Astrocyte of the hippocampus (primary cell): ENCODE measurements at regions not wholly inside any gene's neighbourhood (a gene's known extent, or its start where the extent isn't known, plus 50 kb on each side); places are given as distances from the start of the nearest gene placed in this dataset.

Experiments
- DNase-seq: peaks from one replicate; pipeline ENCODE4 v3.0.0; 2011; ENCODE audit warnings: low read depth, low spot score

DNA sequence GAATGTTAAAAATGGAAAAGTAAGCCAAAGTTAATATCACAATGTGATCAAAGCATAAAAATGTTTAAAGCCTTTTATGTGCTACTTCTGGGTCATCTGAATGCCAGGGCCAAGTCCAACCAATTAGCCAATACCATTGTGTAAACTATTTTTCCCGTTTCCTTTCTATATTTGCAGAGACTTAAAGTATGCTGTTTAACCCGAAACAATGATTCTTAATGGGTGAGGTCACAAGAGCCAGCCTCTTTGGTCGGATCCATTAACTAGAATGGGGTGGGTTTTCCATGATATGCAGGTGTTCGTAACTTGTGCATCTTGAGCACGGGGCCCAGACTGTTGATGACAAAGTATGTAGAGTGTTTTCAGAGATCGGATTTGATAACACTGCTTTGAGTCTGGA, 111.3 kb upstream of the IGFBP3 start:
- no peak for DNase-seq

DNA sequence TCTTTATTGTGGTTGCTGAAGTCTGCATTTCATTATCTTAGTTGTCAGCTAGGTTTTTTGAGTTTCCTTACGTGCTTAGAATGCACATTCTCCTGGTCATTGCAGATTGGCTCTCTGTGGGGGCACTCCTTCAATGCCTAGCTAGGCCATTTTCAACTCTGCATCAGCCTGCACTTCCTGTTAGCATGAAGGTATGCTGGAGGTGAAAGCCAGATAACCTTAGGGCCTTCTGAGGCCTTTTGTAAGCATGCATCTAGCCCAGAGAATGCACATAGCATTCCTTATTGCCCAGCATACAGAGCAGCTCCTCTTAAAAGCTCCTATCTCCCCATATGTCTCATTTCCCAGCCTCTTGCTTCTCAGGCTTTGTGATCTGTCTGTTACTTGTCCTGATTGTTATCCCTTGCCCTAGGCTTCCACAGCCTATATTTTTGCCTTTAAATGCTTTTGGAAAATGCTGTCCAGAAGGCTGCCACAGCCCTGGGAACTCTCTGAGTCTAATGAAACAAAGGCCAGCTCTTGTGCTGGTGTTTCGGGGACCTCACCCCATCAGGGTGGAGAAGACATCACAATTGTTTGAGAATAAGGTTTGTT, 108.1 kb upstream of the IGFBP3 start:
- DNase-seq = no peak

DNA sequence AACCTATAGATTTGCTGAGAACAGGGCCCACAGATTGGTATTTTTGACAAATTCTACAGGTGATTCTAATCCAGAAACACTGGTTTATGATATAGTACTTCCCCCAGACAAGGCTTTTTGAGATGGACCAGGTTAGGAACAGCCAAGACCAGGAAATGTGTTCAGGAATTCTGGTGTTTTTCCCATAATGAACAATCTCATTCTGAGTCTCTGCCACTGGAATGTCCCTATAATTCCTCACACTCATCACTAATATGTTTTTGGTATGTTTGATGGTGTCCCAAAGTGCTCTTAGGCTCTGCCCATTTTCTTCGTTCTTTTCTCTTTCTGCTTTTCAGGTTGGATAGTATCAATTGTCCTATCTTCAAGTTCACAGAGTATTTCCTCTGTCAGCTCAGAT, 107.2 kb upstream of the IGFBP3 start:
- DNase-seq = no peak

DNA sequence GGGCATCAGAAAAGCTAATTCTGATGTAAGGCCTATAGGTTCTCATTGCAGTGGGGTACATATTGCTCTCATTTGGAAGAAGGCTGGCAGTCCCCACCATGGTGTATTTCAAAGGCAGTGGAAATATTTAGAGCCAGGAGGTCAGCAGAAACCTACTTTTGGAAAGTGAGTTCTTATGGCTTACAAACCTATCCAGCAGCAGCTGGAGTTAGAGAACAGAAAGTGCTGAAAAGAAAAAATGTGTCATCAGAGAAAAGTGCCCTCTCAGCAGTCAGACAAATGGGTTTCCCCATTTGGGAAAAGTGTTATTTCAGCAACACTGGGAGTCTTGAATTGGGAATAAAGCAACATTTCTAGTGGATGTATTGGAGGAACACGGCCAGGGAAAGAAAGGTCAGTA, 105.7 kb upstream of the IGFBP3 start:
- DNase-seq = no peak

DNA sequence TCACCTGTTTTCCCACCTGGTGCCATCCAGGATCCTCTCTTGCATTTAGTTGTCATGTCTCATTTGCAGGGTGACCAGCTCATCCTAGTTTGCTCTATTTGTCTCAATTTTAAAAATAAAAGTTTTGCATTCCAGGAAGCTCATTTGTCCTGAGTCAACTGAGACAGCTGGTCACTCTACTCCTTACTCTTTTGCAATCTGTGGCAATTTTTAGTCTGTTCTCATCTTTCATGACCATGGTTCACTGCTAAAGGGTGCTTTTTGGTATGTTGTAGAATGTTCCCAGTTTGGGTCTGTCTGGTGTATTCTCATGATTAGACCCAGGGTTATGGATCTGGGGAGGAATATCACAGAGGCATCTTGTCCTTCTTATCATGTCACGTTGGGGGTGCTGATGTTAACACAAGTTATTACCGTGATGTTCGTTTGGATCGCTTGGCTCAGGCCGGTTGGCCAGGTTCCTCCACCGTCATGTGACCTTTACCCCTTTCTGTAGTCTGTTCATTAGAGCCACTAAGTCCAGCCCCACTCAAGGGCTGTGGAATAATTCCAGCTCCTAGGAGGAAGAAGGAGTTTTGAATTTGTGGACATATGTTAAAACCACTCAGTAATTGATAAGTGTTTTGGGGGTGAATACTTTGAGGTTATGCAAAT, 103.3 kb upstream of the IGFBP3 start:
- no peak for DNase-seq

DNA sequence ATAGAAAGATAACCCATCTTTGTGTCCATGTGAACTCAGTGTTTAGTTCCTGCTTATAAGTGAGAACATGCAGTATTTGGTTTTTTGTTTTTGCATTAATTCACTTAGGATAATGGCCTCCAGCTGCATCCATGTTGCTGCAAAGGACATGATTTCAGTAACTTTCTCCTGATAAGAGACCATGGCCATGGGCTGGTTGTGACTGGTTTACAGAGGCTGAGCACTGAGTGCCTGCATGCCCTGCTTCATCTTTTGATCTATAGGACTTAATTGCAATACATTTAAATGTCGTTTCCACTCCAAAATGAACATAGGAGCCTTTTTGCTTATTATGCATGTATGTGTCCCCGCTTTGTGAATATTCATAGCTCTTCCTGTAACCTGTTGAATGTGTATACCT, 101.3 kb upstream of the IGFBP3 start:
- no peak for DNase-seq

DNA sequence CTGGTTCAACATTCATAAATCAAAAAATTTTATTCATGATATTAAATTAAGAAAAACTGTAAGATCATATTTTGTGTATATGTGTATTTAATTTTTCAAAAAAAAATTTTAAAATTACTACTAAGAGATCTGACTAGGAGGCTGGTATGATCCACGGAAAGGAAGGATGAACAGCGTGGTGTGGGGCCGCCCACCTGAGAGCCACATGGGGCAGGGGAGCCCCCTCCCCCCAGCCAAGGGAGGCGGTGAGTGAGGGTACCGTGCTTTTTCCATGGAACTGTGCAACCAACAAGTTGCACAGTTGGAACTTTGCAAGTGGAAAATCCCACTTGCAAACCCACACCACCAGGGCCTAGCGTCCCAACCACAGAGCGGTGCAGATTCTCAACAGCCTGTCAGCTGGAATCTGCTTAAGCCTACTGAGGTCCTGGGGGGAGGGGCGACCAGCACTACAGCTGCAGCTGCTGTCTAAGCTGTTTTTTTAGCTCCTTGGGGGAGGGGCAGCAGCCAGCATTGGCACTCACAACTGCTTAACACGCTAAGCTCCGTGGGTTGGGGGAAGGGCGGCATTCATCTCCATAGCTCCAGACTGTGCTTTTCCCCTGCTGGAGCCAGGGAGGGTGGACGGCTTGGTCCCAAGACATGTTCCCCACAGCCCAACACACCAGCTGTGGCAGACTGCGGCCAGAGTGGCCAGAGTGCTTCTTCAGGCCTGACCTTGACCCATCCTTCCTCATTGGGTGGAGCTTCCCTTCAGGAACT, 94.2 kb upstream of the IGFBP3 start:
- DNase-seq = peak; percentile 30

DNA sequence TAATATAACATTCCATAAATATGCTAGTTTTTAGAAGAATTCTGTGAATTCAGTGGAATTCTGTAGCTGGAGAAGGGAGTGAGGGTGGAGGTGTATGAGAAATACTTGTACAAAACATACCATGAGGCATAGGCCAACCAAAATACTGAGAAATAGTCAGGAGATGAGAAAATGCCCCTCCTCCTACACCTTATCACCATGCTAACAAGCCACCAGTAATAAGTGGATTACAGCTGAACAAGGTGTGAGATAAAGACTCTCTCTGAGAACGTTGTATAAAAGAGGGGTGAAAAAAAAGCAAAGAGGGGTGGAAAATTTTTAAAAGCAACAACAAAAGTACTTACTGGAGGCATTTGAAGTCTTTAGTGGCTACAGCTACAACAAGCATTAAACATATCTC, 90.4 kb upstream of the IGFBP3 start:
- DNase-seq = no peak

DNA sequence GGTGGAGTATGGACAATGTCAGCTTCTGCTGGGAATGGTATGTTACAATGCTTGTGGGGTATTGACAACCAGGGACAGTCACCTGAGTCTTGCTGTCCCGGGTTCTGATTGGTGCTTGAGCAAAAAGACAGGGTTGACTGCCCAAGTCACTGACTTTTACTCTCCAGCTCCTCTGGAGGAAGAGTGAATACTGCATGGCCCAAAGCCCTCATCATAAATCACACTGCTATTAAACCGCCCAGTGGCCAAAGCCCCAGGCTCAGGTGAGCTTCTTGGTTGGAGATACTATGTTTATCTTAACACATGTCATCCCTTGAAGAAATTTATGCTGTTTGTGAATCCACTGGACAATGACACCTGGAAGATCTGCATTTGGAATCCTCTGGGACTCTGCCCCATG, 90.0 kb upstream of the IGFBP3 start:
- no peak for DNase-seq

DNA sequence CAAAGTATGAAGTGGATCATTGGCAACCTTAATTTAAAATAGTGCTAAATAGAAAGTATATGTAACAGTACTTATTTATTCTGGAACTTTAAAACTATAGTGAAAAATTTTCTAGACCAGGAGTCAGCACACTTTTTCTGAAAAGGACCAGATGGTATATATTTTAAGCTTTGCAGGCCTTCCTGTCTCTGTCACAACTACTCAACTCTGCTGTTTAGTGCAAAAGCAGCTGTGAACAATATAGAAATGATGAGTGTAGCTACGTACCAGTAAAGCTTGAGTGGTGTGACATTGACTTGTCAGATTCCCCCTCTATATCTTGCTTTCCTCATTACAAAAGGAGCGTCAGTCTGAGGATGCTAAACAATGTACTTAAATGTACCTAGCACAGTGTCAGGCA, 88.1 kb upstream of the IGFBP3 start:
- DNase-seq = no peak

DNA sequence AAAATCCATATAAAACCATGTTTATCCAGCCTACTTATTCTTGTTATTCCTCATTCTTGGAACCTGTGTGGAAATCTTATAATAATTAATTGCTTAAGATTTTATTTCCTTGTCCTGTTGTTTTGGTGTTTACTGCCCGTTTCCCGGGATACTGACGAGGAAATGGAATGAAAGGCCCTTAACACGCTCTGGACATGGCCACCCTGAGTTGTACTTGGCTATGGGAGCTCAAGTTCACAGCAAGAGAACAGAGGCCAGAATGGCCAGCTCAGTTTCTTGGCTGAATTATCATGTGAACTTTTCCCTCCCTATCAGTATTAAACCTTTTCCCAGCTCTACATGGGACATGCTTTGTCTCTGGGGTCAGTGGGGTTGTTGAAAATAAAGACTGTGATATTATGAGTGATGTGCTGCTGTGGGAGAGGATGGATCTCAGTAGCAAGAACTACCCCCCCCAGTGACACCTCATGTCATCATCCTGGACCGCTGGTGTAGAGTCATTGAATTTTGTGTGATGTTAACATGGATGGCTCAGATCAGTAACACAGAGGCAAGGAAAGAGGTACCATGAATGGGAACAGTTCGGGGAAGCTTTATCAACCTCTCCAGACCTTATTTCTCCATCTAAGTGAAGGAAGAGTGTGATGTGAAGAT, 87.0 kb upstream of the IGFBP3 start:
- no peak for DNase-seq

DNA sequence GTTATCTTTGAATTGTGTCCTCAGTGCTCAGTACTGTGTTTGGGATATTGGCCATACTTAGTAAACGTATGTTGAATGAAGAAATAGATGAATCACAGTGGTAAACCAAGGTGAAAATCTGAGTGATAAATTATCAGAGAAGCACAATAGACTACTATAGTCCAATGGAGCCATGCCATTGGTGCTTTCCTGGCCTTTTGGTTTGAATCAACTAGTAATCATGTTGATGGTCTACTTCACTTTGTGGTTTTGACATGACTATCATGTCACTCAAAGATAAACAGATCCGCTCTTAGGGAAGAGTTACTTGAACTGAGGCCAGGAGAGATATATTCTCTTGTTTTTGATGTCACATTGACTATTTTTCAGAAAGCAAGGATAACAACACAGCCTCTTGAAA, 86.1 kb upstream of the IGFBP3 start:
- DNase-seq = no peak

DNA sequence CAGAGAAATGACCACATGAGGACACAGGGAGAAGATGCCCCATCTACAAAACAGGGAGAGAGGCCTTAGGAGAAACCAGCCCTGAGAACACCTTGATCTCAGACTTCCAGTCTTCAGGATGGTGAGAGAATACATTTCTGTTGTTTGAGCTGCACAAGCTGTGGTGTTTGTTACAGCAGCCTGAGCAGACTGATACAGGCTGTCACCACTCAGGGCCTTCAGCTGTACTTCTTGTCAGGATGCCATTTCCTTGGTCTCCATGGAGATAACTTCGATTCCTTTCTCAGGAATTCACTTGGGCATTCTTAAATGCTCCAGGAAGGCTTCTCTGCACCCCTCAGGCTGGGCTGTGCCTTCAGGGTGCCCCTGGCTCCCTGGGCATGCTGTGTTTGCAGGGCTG, 85.7 kb upstream of the IGFBP3 start:
- DNase-seq = no peak

DNA sequence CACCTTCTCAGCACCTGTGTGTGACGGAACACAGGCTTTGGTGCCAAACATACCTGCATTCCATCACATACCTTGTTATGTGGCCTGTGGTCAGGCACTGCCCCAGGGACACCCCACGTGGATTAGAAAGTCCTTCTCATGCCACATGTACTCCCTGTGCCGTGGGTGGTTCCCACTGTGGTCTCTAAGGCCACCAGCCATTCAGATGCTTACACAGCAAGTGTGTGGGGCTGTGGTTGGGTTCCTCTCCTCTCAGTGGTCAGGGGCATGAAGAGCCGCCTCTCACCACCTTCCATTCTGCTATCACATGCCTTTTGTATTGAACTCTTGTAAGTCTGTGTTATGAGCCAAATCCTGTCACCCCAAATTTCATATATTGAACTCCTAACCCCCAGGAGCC, 85.1 kb upstream of the IGFBP3 start:
- no peak for DNase-seq

DNA sequence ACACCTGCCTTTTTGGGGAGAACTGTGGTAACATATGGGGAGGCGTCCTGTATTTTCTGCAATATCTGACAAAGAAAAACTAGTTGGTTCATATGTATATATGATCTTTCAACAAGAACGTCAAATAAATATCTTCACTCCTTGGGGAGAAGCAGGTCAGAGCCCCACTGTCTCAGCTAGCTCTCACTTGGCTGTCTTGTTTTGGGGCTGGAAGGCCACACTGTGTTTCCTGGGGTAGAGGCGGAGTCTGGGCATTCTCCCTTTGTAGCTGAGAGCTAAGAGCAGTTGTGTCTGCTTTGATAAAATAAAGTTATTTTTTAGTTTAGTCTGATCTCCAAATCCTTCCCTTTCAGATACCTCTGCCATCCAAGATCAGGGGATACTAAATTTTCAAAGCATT, 83.9 kb upstream of the IGFBP3 start:
- DNase-seq = no peak

DNA sequence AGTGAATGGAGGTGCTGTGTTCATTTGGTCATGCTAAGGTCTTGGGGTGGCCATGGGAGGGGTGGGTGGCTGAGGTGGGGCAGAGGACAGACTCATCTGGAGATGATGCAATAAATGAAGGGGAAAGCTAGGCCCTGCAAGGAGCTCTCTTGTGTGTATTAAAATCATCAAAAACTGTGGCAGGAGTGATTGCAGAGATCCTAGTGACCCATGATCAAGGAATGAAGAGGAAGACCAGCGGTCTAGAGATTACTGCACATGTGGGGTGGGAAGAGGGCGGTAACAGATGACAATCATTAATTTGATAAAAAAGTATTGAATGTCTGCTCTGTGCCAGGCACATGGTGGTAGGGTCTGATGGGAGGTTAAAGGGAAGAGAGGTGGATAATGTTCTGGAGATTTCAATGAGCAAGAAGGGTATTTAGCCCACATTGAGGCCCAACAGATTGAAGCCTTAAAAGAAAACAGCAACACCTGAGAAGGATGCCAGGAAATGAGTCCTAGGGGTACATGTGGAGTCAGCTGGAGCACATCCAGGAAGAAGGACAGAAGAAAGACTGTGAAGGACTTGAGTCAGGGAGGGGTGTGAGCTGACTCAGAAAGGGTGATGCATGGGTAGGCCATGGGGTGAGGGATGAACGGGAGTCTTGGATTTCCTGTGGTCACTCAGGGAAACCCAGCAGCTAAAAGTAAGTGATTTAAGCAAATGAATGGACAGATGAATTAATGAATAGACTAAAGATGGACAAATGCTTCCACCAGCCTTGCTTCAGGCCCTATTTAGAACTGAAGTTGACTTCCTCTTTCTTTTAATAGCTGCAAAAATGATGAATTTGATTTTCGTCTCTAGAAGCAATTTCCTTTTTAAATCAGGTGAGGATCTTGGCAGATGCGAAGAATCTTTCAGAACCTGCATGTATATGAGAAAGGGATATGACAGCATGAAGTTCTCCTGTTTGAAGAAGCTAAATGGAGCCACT, 83.1 kb upstream of the IGFBP3 start:
- DNase-seq = peak; percentile 60

DNA sequence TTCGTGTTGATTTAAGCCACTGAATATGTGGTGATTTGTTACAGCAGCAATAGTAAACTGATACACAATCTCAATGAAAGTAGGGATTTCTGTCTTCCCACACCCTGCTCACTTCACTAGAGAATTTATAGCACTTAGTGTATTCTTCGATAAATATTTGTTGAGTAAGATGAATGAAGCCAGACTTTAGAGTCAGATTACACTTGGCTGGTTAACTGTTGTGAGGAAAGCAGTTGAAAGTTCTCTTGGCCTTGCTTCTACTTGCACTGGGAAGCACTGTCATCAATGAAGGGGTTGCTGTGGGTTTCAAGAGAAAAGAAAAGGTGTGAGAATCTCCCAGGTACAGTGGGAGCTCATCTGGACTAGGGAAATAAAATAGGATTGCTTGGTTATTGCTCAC, 82.1 kb upstream of the IGFBP3 start:
- DNase-seq = no peak

DNA sequence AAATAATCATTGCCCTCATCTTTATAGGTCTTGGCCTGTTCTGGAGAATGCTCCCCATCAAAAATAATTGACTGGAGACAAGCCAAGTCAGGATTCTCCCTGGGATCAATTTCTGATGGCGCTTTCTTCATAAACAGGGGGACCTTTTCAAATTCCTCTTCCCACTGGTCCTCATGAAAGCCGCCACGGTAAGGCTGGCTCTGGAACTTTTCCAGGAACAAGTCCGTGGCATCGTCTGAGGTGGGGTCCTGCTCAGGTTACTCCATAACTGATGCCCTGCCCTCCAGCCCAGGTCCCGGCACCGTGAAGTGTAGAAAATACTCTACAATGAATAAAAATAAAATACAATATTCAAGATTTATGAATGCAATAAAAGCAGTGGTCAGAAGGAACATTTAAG, 79.4 kb upstream of the IGFBP3 start:
- no peak for DNase-seq

DNA sequence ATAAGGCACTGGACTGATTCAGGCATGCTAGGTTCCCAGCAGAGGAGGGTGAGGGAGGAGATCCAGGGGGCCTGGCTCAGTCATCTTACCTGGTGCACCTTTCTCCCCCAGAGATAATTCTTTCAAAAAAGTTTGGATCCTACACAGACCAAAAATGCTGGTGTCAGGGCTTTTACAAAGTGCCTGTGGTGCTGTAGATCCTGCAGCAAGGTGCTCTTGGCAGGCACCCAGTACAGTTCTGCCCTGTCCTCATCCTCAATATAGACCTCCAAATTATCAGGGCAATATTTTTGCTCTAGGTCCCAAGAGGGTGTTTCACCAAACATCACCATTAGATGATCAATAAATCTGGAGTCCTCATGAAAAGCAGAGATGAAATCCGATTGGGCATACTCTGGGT, 78.5 kb upstream of the IGFBP3 start:
- no peak for DNase-seq

DNA sequence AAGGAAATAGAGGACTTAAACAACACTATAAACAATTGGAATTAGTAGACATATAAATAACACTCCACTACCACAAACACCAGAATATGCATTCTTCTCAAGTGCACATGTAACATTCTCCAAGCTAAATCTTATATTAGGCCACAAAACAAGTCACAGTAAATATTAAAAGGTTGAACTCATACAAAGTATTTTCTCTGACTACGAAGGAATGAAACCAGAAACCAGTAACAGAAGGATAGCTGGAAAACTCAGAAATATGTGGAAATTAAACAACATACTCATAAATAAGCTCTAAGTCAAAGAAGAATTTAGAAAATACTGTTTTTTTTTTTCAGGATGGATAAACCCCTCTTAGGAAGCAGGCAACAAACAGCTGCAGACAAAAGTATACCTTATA, 77.4 kb upstream of the IGFBP3 start:
- DNase-seq = no peak

DNA sequence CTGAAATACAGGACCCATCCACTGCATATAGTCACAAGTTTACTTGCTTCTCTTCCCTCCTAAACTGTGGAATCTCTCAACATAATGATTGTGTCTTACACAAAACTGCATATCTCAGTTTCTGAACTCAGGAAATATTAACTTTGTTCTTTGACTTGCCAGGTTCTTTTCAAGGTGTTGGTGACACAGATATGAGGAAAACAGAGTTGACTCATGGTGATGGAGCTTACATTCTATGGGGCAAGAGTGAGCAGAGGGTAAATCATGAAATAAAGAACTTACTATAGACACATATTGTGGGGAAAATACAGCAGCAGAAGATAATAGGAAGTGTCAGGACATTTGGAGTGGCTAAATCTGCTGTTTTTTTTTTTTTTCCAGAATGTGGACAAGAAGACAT, 72.5 kb upstream of the IGFBP3 start:
- DNase-seq = no peak

DNA sequence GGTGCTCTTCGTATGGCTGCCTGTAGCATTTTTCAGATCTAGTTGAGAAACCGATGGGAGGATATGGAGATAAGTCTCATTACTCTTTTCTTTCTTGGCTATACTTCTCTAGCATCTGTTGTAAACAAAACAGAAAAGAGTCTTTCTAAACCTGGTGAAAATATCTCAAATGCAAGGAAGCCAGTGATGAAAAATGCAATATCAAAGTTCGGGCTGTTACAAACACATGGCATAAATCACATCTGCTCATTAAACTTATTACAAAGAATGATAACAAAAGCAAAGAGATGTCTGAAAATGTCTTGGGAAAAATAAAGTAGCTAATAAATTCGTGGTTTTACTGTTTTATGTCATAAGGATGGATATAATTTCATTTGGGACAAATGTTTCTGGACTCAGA, 71.8 kb upstream of the IGFBP3 start:
- DNase-seq = no peak
